ENCODE measurements at regions not wholly inside any gene's neighbourhood (a gene's known extent, or its start where the extent isn't known, plus 50 kb on each side); places are given as distances from the start of the nearest gene placed in this dataset.

GRCh38 chr10:78768041-78768835 is 300.5 kb upstream of the ZMIZ1 start:
- DNase-seq: no peak

GRCh38 chr10:78768876-78769275 is 299.9 kb upstream of the ZMIZ1 start:
- no peak for DNase-seq

GRCh38 chr10:78769526-78769925 is 299.2 kb upstream of the ZMIZ1 start:
- no peak for DNase-seq

- DNase-seq: no peak
Observed at GRCh38 chr10:78770167-78771090, 298.3 kb upstream of the ZMIZ1 start.

- no peak for DNase-seq
Observed at GRCh38 chr10:78771260-78771659, 297.5 kb upstream of the ZMIZ1 start.

GRCh38 chr10:78771808-78772455 is 296.8 kb upstream of the ZMIZ1 start:
- DNase-seq: no peak

GRCh38 chr10:78772486-78772885 is 296.3 kb upstream of the ZMIZ1 start:
- DNase-seq: no peak

GRCh38 chr10:78772986-78773530 is 295.7 kb upstream of the ZMIZ1 start:
- no peak for DNase-seq

GRCh38 chr10:78774614-78774998 is 294.2 kb upstream of the ZMIZ1 start:
- DNase-seq: no peak

- no peak for DNase-seq
Observed at GRCh38 chr10:78774999-78775711, 293.6 kb upstream of the ZMIZ1 start.

- no peak for DNase-seq
Observed at GRCh38 chr10:78775891-78776290, 292.9 kb upstream of the ZMIZ1 start.

- no peak for DNase-seq
Observed at GRCh38 chr10:78776756-78777155, 292.0 kb upstream of the ZMIZ1 start.

- no peak for DNase-seq
Observed at GRCh38 chr10:78777466-78777865, 291.3 kb upstream of the ZMIZ1 start.

GRCh38 chr10:78777867-78778266 is 290.9 kb upstream of the ZMIZ1 start:
- DNase-seq: no peak

GRCh38 chr10:78778444-78779338 is 290.1 kb upstream of the ZMIZ1 start:
- no peak for DNase-seq

GRCh38 chr10:78779339-78779955 is 289.3 kb upstream of the ZMIZ1 start:
- no peak for DNase-seq

GRCh38 chr10:78780551-78780961 is 288.2 kb upstream of the ZMIZ1 start:
- DNase-seq: no peak

GRCh38 chr10:78781251-78781913 is 287.4 kb upstream of the ZMIZ1 start:
- DNase-seq: no peak

GRCh38 chr10:78781991-78782390 is 286.8 kb upstream of the ZMIZ1 start:
- no peak for DNase-seq

GRCh38 chr10:78782441-78782840 is 286.3 kb upstream of the ZMIZ1 start:
- DNase-seq: no peak
